ENCODE measurements at regions not wholly inside any gene's neighbourhood (a gene's known extent, or its start where the extent isn't known, plus 50 kb on each side); places are given as distances from the start of the nearest gene placed in this dataset.

GRCh38 chr18:51739044-51739666, 541.7 kb upstream of the MEX3C start (continued):
- no peak for TF ChIP-seq E4F1 (IDR thresholded peaks at IDR 0.05; ENCODE audit: borderline replicate concordance, partially characterized antibody)
- no peak for TF ChIP-seq TCF7 (IDR thresholded peaks at IDR 0.05; ENCODE audit: borderline replicate concordance)
- no peak for TF ChIP-seq CREB1 (IDR thresholded peaks at IDR 0.05; ENCODE audit: low read depth)
- TF ChIP-seq RB1 (IDR thresholded peaks at IDR 0.05; ENCODE audit: borderline replicate concordance) = no peak
- TF ChIP-seq ZNF622 (IDR thresholded peaks at IDR 0.05) = no peak
- no peak for TF ChIP-seq NFXL1 (IDR thresholded peaks at IDR 0.05; ENCODE audit: borderline replicate concordance)
- TF ChIP-seq ZNF592 (IDR thresholded peaks at IDR 0.05) = no peak
- no peak for TF ChIP-seq IRF5 (IDR thresholded peaks at IDR 0.05; ENCODE audit: borderline replicate concordance)
- TF ChIP-seq RUNX3 (IDR thresholded peaks at IDR 0.05; ENCODE audit: low read length) = no peak
- TF ChIP-seq POLR2AphosphoS2 (IDR thresholded peaks at IDR 0.05; ENCODE audit: low read depth, low read length) = no peak
- TF ChIP-seq ATF7 (IDR thresholded peaks at IDR 0.05; ENCODE audit: low read depth) = peak; percentile 93
- no peak for TF ChIP-seq RAD51 (IDR thresholded peaks at IDR 0.05)
- peak; percentile 49 for TF ChIP-seq MEF2B (IDR thresholded peaks at IDR 0.05; ENCODE audit: partially characterized antibody, poor library complexity, severe bottlenecking)
- TF ChIP-seq EED (IDR thresholded peaks at IDR 0.05; ENCODE audit: low read depth) = no peak
- TF ChIP-seq NR2F1 (conservative IDR thresholded peaks at IDR 0.05) = peak; percentile 96
- peak; percentile 43; the same call in 1 of the 2 replicates for TF ChIP-seq NFIC (IDR thresholded peaks at IDR 0.05; ENCODE audit: low read depth, low read length)
- no peak for TF ChIP-seq ZBTB4 (CRISPR knock-in tag; IDR thresholded peaks at IDR 0.05)
- peak; percentile 82; the same call in 1 of the 2 replicates for TF ChIP-seq NBN (IDR thresholded peaks at IDR 0.05)
- TF ChIP-seq ZNF207 (IDR thresholded peaks at IDR 0.05; ENCODE audit: borderline replicate concordance) = no peak

All from GM12878 (cell line).